HG02610 (cell line): ENCODE measurements at regions not wholly inside any gene's neighbourhood (a gene's known extent, or its start where the extent isn't known, plus 50 kb on each side); places are given as distances from the start of the nearest gene placed in this dataset.
"Not testable (repeated sequence)": the region's sequence is repeated elsewhere in the genome, so short reads cannot be mapped to it uniquely, and the experiment has no call there.

Experiments
- ATAC-seq: cut with Tn5 transposase; IDR thresholded peaks from one replicate; pipeline ENCODE4 v1.9.1; 2021; ENCODE audit warnings: mild to moderate bottlenecking, moderate library complexity; ENCODE audit not compliant: unreplicated experiment

DNA sequence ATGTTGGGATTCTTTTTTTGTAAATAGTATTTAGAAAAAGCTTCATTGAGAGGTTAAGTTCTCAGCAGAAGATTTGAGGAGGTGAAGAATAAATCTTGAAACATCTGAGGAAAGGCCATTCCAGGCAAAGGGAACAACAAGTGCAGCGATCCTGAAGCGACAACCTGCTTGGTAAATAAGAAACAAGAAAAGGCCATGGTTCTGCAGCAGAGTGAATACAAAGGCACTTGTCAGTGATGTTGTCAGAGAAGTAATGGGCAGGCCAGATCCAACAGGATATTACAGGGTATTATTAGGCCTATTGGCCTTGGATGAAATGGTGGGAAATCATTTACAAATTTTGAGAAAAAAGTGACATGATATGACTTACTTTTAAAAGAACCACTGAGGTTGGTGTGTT, 960.0 kb downstream of the PLA2G4A start:
- no peak for ATAC-seq

- ATAC-seq, result no peak
Observed at GRCh38 chr1:187790724-187791123, 962.0 kb downstream of the PLA2G4A start.

GRCh38 chr1:187794561-187794960, 965.8 kb downstream of the PLA2G4A start:
- ATAC-seq, result no peak

GRCh38 chr1:187809549-187809948, 980.8 kb downstream of the PLA2G4A start:
- ATAC-seq, result no peak

DNA sequence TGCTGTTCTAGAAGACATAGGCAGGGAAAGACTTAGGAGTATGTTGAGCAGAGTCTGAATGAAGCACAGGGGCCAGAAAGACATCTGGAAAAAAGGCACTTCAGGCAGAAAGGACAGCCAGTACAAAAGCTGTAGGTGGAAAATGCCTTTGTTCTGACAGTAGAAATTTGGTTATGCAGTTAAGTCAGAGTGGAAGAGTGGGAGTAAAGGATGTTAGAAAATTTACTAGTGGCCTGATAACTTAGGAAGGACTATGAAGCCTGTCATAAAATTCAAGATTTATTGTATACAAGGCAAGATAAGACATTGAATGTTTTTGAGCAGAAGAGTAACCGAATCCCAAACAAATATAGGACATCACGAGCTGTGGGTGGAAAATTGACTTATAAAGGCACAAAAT, 987.9 kb downstream of the PLA2G4A start:
- no peak for ATAC-seq

DNA sequence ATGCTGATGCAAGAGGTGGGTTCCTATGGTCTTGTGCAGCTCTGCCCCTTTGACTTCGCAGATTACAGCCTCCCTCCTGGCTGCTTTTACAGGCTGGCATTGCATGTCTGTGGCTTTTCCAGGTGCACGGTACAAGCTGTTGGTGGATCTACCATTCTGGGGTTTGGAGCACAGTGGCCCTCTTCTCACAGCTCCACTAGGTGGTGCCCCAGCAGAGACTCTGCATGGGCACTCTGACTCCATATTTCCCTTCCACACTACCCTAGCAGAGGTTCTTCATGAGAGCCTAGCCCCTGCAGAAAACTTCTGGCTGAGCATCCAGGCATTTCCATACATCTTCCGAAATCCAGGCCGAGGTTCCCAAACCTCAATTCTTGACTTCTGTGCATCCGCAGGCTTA, 989.0 kb downstream of the PLA2G4A start:
- no peak for ATAC-seq

DNA sequence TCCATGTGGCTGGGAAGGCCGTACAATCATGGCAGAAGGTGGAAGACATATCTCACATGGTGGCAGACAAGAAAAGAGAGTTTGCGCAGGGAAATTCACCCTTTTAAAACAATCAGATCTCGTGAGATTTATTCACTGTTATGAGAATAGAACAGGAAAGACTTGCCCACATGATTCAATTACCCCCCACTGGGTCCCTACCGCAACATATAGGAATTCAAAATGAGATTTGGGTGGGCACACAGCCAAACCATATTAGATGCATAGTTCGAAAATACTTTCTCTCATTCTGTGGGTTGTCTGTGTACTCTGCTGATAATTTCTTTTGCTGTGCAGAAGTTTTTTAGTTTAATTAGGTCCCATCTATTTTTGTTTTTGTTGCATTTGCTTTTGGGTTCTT, 990.3 kb downstream of the PLA2G4A start:
- no peak for ATAC-seq

DNA sequence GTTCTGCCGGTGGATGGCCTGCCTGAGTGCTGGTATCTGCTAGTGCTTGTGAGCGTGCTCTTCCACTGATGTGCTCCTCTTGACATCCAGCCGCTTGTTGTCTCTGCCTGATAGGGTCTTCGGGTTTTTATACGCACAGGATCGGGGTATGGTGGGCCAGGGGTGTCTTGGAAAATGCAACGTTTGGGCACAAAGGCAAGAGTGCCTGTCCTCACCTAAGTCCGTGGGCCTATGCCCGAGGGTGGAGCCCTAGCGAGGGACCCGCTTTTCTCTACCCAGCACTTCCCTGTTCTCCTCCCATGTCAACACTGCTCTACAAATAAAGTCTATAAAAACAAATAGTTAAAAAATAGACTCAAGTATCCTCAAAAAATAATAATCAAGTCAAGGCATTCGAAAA, 1007.8 kb downstream of the PLA2G4A start:
- ATAC-seq, result no peak

- no peak for ATAC-seq
Observed at GRCh38 chr1:187837787-187838186, 1009.0 kb downstream of the PLA2G4A start.

DNA sequence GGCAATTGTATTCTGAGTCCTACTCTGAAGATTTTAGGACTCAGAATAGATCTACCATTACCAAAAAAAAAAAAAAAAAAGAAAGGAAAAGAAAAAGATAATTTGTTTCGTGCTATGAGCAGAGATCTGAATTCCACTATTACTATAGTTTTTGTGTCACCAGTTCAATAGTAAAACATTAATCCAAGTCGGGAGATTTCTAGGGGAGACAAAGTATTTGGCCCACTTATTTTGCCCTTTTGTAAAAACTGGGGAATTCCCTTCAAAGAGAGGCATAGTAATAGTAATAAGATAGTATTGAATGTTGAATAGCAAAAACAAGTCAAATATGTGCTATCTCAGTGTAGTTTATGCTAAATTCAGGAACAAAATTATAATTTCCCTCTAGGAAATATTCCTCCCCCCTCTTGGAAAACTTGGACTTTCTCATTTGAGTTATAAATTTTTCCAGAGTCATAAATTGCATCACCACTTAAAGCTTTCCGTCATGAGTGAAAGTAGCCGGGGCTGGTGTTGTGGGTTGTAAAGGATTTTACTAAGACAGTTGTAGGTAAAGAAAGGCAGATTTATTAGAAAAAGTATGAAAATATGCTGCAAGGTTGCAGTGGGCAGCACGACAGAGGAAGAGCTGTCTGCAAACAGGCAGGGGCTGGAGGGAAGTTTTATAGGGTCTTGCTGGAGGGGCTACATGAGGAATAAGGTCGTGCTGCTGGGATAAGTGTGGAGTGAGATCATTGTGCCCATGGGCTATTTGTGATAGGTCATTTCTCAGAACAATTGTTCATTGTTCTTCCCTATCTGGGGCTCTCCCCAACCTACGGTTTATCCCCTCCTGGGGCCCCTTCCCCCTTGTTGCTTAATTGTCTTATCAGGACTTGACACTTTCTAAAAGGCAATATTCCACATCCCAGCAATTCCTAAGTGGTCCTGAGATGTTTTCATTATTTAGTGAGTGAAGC, 1009.9 kb downstream of the PLA2G4A start:
- no peak for ATAC-seq

- no peak for ATAC-seq
Observed at GRCh38 chr1:187839873-187840272, 1011.1 kb downstream of the PLA2G4A start.

GRCh38 chr1:187840557-187840956, 1011.8 kb downstream of the PLA2G4A start:
- ATAC-seq, result no peak

DNA sequence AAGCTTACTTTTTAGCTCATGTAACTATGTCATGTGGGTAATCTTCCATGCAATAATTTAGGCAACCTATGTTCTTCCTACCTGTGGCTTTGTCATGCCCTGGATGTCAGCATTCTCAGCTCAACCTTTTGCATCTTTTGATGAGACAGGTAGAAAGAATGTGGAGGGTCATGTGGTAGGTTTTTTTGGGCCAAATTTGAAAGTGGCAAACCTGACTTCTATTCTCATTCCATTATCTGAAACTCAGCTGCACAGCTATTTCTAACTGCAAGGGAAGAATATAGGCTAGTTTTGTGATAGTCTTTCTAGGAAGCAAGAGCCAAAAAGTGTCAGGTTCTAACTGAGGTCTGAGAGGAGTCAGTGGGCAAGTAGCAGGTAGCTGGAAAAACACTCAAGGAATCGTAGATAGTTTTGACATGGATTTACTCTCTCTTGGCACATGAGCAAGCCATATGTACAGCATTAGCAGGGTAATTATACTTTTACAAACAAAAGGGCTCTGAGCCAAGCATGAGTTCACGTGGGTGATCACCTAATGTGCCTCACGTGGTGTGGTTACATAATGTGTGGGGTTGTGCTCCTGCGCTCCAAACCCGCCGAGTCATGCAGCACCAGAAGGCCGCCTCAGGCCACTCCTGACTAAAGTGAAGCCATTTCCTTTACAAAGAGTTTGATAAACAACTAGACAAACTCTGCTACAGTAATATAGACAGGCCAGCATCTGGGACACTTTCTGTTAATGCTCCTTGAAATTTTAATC, 1013.8 kb downstream of the PLA2G4A start:
- no peak for ATAC-seq

GRCh38 chr1:187844313-187844712, 1015.6 kb downstream of the PLA2G4A start:
- ATAC-seq, result no peak

DNA sequence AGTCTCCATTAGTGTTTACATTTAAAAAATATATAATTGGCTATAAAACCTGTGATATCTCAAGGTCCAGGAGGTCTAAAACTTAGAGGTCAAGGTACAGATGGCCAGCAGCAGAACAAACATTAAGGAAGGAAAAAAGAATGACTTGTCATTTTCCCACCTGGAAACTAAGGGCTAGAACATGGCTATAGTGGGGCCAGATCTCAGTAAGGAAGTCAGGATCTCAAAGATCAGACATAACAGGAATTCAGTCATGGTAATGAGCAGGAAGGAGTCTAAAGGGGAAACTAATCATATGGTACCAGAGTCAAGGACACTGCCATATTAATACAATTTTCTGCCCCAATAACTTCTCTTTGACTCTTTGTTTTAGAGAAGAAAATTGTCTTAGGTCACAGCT, 1018.8 kb downstream of the PLA2G4A start:
- no peak for ATAC-seq

GRCh38 chr1:187848321-187848720, 1019.6 kb downstream of the PLA2G4A start:
- ATAC-seq, result no peak

- not testable (repeated sequence) for ATAC-seq
Observed at GRCh38 chr1:187850146-187850545, 1021.4 kb downstream of the PLA2G4A start.

GRCh38 chr1:187853505-187853904, 1024.8 kb downstream of the PLA2G4A start:
- ATAC-seq, result no peak

DNA sequence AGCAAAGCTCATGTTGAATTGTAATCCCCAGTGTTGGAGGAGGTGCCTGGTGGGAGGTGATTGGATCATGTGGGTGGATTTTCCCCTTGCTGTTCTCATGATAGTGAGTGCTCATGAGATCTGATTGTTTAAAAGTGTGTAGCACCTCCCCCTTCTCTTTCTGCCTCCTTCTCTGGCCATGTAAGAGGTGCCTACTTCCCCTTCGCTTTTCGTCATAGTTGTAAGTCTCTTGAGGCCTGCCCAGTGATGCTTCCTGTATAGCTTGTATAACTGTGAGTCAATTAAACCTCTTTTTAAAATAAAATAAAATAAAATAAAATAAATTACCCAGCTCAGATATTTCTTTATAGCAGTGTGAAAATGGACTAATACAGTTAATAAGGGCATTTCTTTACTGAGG, 1025.7 kb downstream of the PLA2G4A start:
- no peak for ATAC-seq

DNA sequence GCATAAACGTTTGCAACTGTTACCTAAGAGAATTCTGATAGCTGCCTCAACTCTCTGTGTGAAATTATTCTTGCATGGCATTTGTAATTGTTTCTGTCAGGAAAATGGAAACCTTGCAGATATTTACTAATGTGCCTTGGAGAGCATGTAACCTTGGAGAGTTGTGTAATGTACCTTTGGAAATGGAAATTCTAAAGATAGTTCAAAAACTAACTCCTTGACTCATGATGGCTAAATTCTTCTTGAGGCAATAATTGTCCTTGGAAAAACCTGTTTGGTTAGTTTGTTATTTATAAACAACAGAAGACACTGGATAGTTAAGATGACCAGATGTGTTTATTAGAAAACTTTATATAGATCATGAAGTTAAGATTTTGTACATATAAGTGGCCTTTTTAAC, 1033.8 kb downstream of the PLA2G4A start:
- no peak for ATAC-seq

GRCh38 chr1:187870552-187870951, 1041.8 kb downstream of the PLA2G4A start:
- no peak for ATAC-seq
